H1 (cell line): ENCODE measurements at regions not wholly inside any gene's neighbourhood (a gene's known extent, or its start where the extent isn't known, plus 50 kb on each side); places are given as distances from the start of the nearest gene placed in this dataset.

Experiments
- BACH1 ChIP-seq: IDR thresholded peaks from 2 replicates; pipeline ENCODE4 v1.6.1; 2012; ENCODE audit warnings: low read length, improper control_type of control experiment
- EGR1 ChIP-seq: IDR thresholded peaks from 2 replicates; pipeline ENCODE4 v1.6.1; 2011; ENCODE audit warnings: low read depth, low read length, borderline replicate concordance
- EZH2 ChIP-seq: fragments of 200-600 bp; sonication (generic); IDR thresholded peaks from 2 replicates; pipeline ENCODE4 v1.7.1; 2012; ENCODE audit warnings: low read depth, mild to moderate bottlenecking, moderate library complexity, low read length, inconsistent platforms; ENCODE audit not compliant: severe bottlenecking
- SIN3A ChIP-seq, 2 experiments: IDR thresholded peaks in 1 of 2; conservative IDR thresholded peaks in 1 of 2; 2 replicates each; pipeline ENCODE4 v1.6.1; 2011 to 2012; ENCODE audit warnings: low read length in 2 of 2, improper control_type of control experiment in 1 of 2, low read depth in 1 of 2, mild to moderate bottlenecking in 1 of 2
- TEAD4 ChIP-seq: IDR thresholded peaks from 2 replicates; pipeline ENCODE4 v1.6.1; 2012; ENCODE audit warnings: low read depth, low read length, inconsistent platforms, mixed read lengths
- TF ChIP-seq, protein P1 (sequence below): fragments of 300-600 bp; sonication (generic); IDR thresholded peaks from 2 replicates; pipeline ENCODE4 v1.7.1; 2012; ENCODE audit warnings: low read length, moderate library complexity, mild to moderate bottlenecking, inconsistent platforms; ENCODE audit not compliant: insufficient replicate concordance

DNA sequence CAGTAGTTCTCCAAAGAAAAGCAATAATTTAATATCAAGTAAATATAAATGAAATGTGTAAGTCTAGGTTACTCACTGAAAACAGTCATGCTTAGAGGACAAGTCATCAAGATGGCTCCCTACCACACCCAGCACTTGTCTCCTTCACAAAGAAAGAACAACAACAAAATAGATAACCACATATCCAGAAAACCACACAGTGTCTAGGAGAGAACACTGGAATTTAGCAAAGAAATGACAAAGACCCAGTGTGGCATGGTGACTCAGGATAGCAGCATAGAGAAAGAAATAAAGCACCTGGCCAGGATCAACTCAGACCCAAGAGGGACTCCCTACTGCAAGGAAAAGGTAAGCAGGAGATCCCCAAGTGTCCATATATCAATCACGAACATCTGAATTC, 356.2 kb downstream of the TMEM161B start (continued):
- TF ChIP-seq, protein P1, sequence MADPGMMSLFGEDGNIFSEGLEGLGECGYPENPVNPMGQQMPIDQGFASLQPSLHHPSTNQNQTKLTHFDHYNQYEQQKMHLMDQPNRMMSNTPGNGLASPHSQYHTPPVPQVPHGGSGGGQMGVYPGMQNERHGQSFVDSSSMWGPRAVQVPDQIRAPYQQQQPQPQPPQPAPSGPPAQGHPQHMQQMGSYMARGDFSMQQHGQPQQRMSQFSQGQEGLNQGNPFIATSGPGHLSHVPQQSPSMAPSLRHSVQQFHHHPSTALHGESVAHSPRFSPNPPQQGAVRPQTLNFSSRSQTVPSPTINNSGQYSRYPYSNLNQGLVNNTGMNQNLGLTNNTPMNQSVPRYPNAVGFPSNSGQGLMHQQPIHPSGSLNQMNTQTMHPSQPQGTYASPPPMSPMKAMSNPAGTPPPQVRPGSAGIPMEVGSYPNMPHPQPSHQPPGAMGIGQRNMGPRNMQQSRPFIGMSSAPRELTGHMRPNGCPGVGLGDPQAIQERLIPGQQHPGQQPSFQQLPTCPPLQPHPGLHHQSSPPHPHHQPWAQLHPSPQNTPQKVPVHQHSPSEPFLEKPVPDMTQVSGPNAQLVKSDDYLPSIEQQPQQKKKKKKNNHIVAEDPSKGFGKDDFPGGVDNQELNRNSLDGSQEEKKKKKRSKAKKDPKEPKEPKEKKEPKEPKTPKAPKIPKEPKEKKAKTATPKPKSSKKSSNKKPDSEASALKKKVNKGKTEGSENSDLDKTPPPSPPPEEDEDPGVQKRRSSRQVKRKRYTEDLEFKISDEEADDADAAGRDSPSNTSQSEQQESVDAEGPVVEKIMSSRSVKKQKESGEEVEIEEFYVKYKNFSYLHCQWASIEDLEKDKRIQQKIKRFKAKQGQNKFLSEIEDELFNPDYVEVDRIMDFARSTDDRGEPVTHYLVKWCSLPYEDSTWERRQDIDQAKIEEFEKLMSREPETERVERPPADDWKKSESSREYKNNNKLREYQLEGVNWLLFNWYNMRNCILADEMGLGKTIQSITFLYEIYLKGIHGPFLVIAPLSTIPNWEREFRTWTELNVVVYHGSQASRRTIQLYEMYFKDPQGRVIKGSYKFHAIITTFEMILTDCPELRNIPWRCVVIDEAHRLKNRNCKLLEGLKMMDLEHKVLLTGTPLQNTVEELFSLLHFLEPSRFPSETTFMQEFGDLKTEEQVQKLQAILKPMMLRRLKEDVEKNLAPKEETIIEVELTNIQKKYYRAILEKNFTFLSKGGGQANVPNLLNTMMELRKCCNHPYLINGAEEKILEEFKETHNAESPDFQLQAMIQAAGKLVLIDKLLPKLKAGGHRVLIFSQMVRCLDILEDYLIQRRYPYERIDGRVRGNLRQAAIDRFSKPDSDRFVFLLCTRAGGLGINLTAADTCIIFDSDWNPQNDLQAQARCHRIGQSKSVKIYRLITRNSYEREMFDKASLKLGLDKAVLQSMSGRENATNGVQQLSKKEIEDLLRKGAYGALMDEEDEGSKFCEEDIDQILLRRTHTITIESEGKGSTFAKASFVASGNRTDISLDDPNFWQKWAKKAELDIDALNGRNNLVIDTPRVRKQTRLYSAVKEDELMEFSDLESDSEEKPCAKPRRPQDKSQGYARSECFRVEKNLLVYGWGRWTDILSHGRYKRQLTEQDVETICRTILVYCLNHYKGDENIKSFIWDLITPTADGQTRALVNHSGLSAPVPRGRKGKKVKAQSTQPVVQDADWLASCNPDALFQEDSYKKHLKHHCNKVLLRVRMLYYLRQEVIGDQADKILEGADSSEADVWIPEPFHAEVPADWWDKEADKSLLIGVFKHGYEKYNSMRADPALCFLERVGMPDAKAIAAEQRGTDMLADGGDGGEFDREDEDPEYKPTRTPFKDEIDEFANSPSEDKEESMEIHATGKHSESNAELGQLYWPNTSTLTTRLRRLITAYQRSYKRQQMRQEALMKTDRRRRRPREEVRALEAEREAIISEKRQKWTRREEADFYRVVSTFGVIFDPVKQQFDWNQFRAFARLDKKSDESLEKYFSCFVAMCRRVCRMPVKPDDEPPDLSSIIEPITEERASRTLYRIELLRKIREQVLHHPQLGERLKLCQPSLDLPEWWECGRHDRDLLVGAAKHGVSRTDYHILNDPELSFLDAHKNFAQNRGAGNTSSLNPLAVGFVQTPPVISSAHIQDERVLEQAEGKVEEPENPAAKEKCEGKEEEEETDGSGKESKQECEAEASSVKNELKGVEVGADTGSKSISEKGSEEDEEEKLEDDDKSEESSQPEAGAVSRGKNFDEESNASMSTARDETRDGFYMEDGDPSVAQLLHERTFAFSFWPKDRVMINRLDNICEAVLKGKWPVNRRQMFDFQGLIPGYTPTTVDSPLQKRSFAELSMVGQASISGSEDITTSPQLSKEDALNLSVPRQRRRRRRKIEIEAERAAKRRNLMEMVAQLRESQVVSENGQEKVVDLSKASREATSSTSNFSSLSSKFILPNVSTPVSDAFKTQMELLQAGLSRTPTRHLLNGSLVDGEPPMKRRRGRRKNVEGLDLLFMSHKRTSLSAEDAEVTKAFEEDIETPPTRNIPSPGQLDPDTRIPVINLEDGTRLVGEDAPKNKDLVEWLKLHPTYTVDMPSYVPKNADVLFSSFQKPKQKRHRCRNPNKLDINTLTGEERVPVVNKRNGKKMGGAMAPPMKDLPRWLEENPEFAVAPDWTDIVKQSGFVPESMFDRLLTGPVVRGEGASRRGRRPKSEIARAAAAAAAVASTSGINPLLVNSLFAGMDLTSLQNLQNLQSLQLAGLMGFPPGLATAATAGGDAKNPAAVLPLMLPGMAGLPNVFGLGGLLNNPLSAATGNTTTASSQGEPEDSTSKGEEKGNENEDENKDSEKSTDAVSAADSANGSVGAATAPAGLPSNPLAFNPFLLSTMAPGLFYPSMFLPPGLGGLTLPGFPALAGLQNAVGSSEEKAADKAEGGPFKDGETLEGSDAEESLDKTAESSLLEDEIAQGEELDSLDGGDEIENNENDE = no peak
- TF ChIP-seq BACH1 (no peak), EGR1 (no peak), EZH2 (no peak), SIN3A (conservative IDR thresholded peaks at IDR 0.05 in 1 of 2, IDR thresholded peaks at IDR 0.05 in 1 of 2; ENCODE audit: low read depth in 1 of 2, low read length in 2 of 2) (no peak), TEAD4 (no peak)
